K562 (cell line): ENCODE measurements at regions not wholly inside any gene's neighbourhood (a gene's known extent, or its start where the extent isn't known, plus 50 kb on each side); places are given as distances from the start of the nearest gene placed in this dataset.
A peak's percentile ranks its signal among the peaks of the same experiment; 100 is the strongest.

ENCODE experiments used
- ATAC-seq: fragments of 200-7000 bp; cut with Tn5 transposase; 3 replicates; pipeline ENCODE4 v1.9.1; 2020; ENCODE audit warnings: moderate library complexity
- BruUV-seq: library from RNA; stranded (reverse); fragments of 400-500 nt; replicated peaks from 2 replicates; lab custom pipeline; 2021; lab: Mats Ljungman, UMichigan
- CTCF ChIA-PET: fragments of 300-600 bp; formaldehyde crosslinking; extraction: SDS; loops from one replicate; lab custom pipeline; 2021; ENCODE audit warnings: low intra/inter-chr PET ratio; lab: Yijun Ruan, JAX
- POLR2A ChIA-PET: fragments of 300-600, 350-650 bp; sonication (Branson Sonifier 250); formaldehyde crosslinking; extraction: SDS; loops from one replicate; lab custom pipeline; 2021; ENCODE audit warnings: antibody characterized with exemption, inconsistent platforms; lab: Yijun Ruan, JAX
- DNase-seq, 4 experiments: peaks; one replicate each; pipeline versions ENCODE4 v3.0.0 to v3.0.0-alpha.2; 2011 to 2018; ENCODE audit warnings: low spot score in 3 of 4, mixed read lengths in 3 of 4; ENCODE audit errors: extremely low read depth in 1 of 4
- FAIRE-seq: peaks from 2 replicates; lab custom pipeline; 2011; peaks lifted over from hg19 to GRCh38; lab: Jason Lieb, UNC
- H2AFZ ChIP-seq: 2 replicates; pipeline ENCODE4 v1.6.0; 2011; ENCODE audit warnings: low read depth, low read length, control low read depth, inconsistent platforms
- H3K27ac ChIP-seq: fragments of 200-600 bp; 3 replicates; pipeline ENCODE4 v1.8.0; 2011; ENCODE audit warnings: low read depth, mild to moderate bottlenecking, control low read depth, inconsistent platforms, low read length, moderate library complexity, mixed read lengths; ENCODE audit errors: extremely low read depth
- H3K27me3 ChIP-seq, 2 experiments: fragments of 300-600 bp in 1 of 2; 2 replicates in 1 of 2; 3 replicates in 1 of 2; pipeline versions ENCODE4 v1.6.0 to v1.8.0; 2011; ENCODE audit warnings: inconsistent platforms in 2 of 2, low read length in 2 of 2, mild to moderate bottlenecking in 1 of 2, mixed read lengths in 1 of 2, moderate library complexity in 1 of 2; ENCODE audit not compliant: control insufficient read depth in 2 of 2, insufficient read depth in 2 of 2
- H3K36me3 ChIP-seq: fragments of 300-600 bp; 3 replicates; pipeline ENCODE4 v1.8.0; 2011; ENCODE audit warnings: mild to moderate bottlenecking, low read length, inconsistent platforms; ENCODE audit not compliant: control insufficient read depth, insufficient read depth
- H3K4me1 ChIP-seq, 2 experiments: fragments of 200-600 bp in 1 of 2; replicated peaks in 1 of 2; 2 replicates in 1 of 2; 3 replicates in 1 of 2; pipeline versions ENCODE4 v1.5.1 to v1.8.0; 2011; ENCODE audit warnings: inconsistent platforms in 2 of 2, low read length in 2 of 2, mild to moderate bottlenecking in 1 of 2, mixed read lengths in 1 of 2, moderate library complexity in 1 of 2; ENCODE audit not compliant: control insufficient read depth in 2 of 2, insufficient read depth in 2 of 2
- H3K4me2 ChIP-seq: 2 replicates; pipeline ENCODE4 v1.6.1; 2011; ENCODE audit warnings: low read length, control low read depth, inconsistent platforms, mixed read lengths; ENCODE audit not compliant: insufficient read depth
- H3K4me3 ChIP-seq: fragments of 200-600 bp; sonication (generic), shearing (Covaris generic); 2 replicates; pipeline ENCODE4 v1.5.1; 2016; ENCODE audit warnings: control low read depth, inconsistent platforms
- H3K79me2 ChIP-seq: fragments of 200-600 bp; 3 replicates; pipeline ENCODE4 v1.8.0; 2011; ENCODE audit warnings: low read length, inconsistent platforms; ENCODE audit not compliant: control insufficient read depth, insufficient read depth
- H3K9ac ChIP-seq, 2 experiments: 2 replicates each; pipeline versions ENCODE4 v1.6.0 to v1.6.1; 2011; ENCODE audit warnings: low read depth in 2 of 2, low read length in 2 of 2, control low read depth in 1 of 2, inconsistent platforms in 1 of 2, mild to moderate bottlenecking in 1 of 2, mixed read lengths in 1 of 2; ENCODE audit not compliant: insufficient read depth in 1 of 2
- H3K9me1 ChIP-seq: one replicate; pipeline ENCODE4 v1.6.0; 2011; ENCODE audit warnings: inconsistent platforms, mild to moderate bottlenecking, low read length, moderate library complexity; ENCODE audit not compliant: control insufficient read depth, insufficient read depth
- H3K9me3 ChIP-seq: replicated peaks from 2 replicates; pipeline ENCODE4 v1.5.1; 2011; ENCODE audit warnings: low read depth, low read length, inconsistent platforms; ENCODE audit not compliant: control insufficient read depth, insufficient read depth
- H4K20me1 ChIP-seq: replicated peaks from 2 replicates; pipeline ENCODE4 v1.6.1; 2011; ENCODE audit warnings: low read length, inconsistent platforms, mixed read lengths; ENCODE audit not compliant: control insufficient read depth, insufficient read depth
- BCOR ChIP-seq: fragments of 450-650 bp; IDR thresholded peaks from 2 replicates; pipeline ENCODE4 v1.6.1; 2016
- BRF1 ChIP-seq: IDR thresholded peaks from 3 replicates; pipeline ENCODE4 v1.6.1; 2011; ENCODE audit warnings: borderline replicate concordance, mild to moderate bottlenecking; ENCODE audit not compliant: insufficient read length; ENCODE audit errors: extremely low read depth
- GATAD2B ChIP-seq: fragments of 450-650 bp; IDR thresholded peaks from 2 replicates; pipeline ENCODE4 v1.6.1; 2017; ENCODE audit warnings: mild to moderate bottlenecking, borderline replicate concordance
- HMG20A ChIP-seq: fragments of 450-650 bp; formaldehyde crosslinking; conservative IDR thresholded peaks from 2 replicates; pipeline ENCODE4 v1.4.0; 2020; ENCODE audit warnings: mild to moderate bottlenecking, mixed read lengths
- HNRNPLL ChIP-seq: fragments of 200-400 bp; formaldehyde crosslinking; IDR thresholded peaks from 2 replicates; pipeline ENCODE4 v1.6.1; 2017; ENCODE audit warnings: low read length, low read depth, mild to moderate bottlenecking; ENCODE audit not compliant: poor library complexity, severe bottlenecking
- ID3 ChIP-seq, 2 experiments: fragments of 250-450 bp in 1 of 2; fragments of 450-650 bp in 1 of 2; sonication (Bioruptor Pico) in 1 of 2; IDR thresholded peaks; 2 replicates each; pipeline versions ENCODE4 v1.6.1 to v1.8.0; 2016 to 2021; ENCODE audit warnings: mild to moderate bottlenecking in 2 of 2, moderate library complexity in 2 of 2, missing compliant biosample characterization in 1 of 2, missing genetic modification characterization in 1 of 2
- L3MBTL2 ChIP-seq: fragments of 450-650 bp; IDR thresholded peaks from 2 replicates; pipeline ENCODE4 v1.6.1; 2016; ENCODE audit warnings: mild to moderate bottlenecking, moderate library complexity
- NELFE ChIP-seq: IDR thresholded peaks from 2 replicates; pipeline ENCODE4 v1.6.1; 2011; ENCODE audit warnings: mild to moderate bottlenecking; ENCODE audit not compliant: insufficient read depth, insufficient read length
- PHF21A ChIP-seq: fragments of 450-650 bp; IDR thresholded peaks from 2 replicates; pipeline ENCODE4 v1.6.1; 2017; ENCODE audit warnings: low read depth, borderline replicate concordance
- POLR2B ChIP-seq: fragments of 450-650 bp; IDR thresholded peaks from 2 replicates; pipeline ENCODE4 v1.6.1; 2018; ENCODE audit warnings: low read depth; ENCODE audit not compliant: partially characterized antibody
- PURB ChIP-seq: sonication (generic); formaldehyde crosslinking; IDR thresholded peaks from 2 replicates; pipeline ENCODE4 v1.9.0; 2021; ENCODE audit warnings: low read depth, mild to moderate bottlenecking, missing genetic modification reagents
- RAD21 ChIP-seq, 2 experiments: fragments of 250-450 bp in 1 of 2; fragments of 450-650 bp in 1 of 2; sonication (Bioruptor Pico) in 1 of 2; formaldehyde crosslinking in 1 of 2; IDR thresholded peaks in 1 of 2; conservative IDR thresholded peaks in 1 of 2; 2 replicates each; pipeline versions ENCODE4 v1.4.0 to v1.8.0; 2020 to 2022; ENCODE audit warnings: mild to moderate bottlenecking in 2 of 2, moderate library complexity in 1 of 2
- SMARCA5 ChIP-seq: fragments of 450-650 bp; IDR thresholded peaks from 2 replicates; pipeline ENCODE4 v1.6.1; 2016
- SP1 ChIP-seq: sonication (generic); formaldehyde crosslinking; IDR thresholded peaks from 2 replicates; pipeline ENCODE4 v1.8.1; 2022; ENCODE audit warnings: mild to moderate bottlenecking, missing genetic modification reagents
- ZNF766 ChIP-seq: fragments of 200-800 bp; sonication (Bioruptor generic); conservative IDR thresholded peaks from 2 replicates; pipeline ENCODE4 v1.6.1; 2016; ENCODE audit warnings: missing genetic modification characterization, missing compliant biosample characterization
- ZNF780A ChIP-seq: fragments of 250-450 bp; sonication (Bioruptor Pico); IDR thresholded peaks from 2 replicates; pipeline ENCODE4 v1.5.0; 2021; ENCODE audit warnings: mild to moderate bottlenecking
- WGBS: fragments of 100-300 bp; shearing (Covaris generic); methylation state at CpG from one replicate; pipeline ENCODE4 v1.1.6; 2016; ENCODE audit warnings: low coverage, mixed read lengths; ENCODE audit not compliant: insufficient coverage; ENCODE audit errors: missing lambda C conversion rate; 5-methylcytosine and 5-hydroxymethylcytosine counted together
- in situ Hi-C: fragments of 300-500 bp; cut with MboI; formaldehyde crosslinking; loops from 4 replicates; pipeline ENCODE4 v1.15.0; 2018; ENCODE audit warnings: inconsistent platforms, mixed read lengths
- intact Hi-C: fragments of 100-400 bp; cut with micrococcal nuclease; formaldehyde crosslinking; loops from 2 replicates; pipeline ENCODE4 v1.14.2; 2022
- TF ChIP-seq, protein P1 (sequence below): fragments of 250-450 bp; sonication (Bioruptor Pico); IDR thresholded peaks from 2 replicates; pipeline ENCODE4 v1.5.0; 2021

DNA sequence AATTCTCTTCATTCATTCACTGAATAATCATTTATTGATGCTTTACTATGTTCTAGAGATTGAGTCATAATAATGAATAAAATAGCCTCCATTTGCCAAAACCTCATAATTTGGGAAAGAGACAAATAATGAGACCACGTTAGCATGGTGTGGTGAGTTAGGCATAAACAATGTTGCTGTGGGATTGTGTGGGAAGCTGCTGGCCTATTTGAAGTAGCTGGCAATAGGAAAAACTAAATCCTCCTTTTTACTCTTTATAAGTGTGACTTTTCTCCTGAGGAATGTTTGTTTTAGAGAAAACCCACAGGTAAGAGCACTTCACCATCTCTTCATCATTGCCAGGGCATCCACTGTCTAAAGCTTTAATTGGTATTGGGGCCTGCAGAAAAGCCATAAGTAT lies 95.3 kb downstream of the AREG start:
- FAIRE-seq (no peak), ATAC-seq (no peak), DNase-seq (no peak)
- Histone ChIP-seq H3K9ac (no peak overlapping the region), H3K4me3 (no peak overlapping the region), H3K4me1 (peaks cover 0 to 20% of the 10 kb centered on the region in 2 experiments; a peak in 4 of 5 replicates), H3K27me3 (no peaks in the 10 kb centered on the region), H3K79me2 (no peaks in the 10 kb centered on the region), H3K27ac (no peak overlapping the region), H3K9me1 (no peaks in the 10 kb centered on the region), H4K20me1 (no peaks in the 10 kb centered on the region), H3K36me3 (no peaks in the 10 kb centered on the region), H3K9me3 (no peaks in the 10 kb centered on the region), H3K4me2 (no peak overlapping the region), H2AFZ (no peak overlapping the region)
- ChIA-PET POLR2A (interaction anchor here (1.2 to 1.7 kb wide), 2 partner anchors 8 to 95 kb away, joined by 5 to 6 read pairs; partner anchors contain the start of gene AREG), CTCF (no interaction called here)
- no peak for TF ChIP-seq ZNF766 (CRISPR knock-in tag)
- TF ChIP-seq, protein P1, sequence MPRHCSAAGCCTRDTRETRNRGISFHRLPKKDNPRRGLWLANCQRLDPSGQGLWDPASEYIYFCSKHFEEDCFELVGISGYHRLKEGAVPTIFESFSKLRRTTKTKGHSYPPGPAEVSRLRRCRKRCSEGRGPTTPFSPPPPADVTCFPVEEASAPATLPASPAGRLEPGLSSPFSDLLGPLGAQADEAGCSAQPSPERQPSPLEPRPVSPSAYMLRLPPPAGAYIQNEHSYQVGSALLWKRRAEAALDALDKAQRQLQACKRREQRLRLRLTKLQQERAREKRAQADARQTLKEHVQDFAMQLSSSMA, result no peak
- TF ChIP-seq POLR2B, result no peak
- no peak for TF ChIP-seq NELFE
- BruUV-seq, result no TSS peak
- intact Hi-C loops, result no loop called here
- in situ Hi-C loops, result no loop called here
- 71% methylated on average over 1 of the region's 1 CpG for WGBS

DNA sequence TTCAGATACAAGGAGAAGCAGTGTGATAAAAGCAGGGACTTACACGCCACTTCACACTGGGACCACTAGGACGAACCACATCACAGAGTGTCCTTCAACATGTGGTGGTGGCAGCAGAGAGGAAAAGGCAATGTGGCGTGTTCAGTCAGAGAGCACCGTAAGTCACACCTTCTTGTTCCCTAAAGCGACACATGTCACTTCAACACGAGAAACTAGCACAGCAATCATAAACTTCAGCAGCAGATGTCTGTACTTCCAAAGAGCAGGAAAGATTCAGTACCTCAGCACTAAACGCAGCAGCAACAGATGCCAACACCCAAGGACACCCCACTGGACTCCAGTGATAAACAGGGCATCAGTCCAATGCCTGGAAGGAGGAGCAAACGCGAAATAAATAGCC lies 96.7 kb downstream of the AREG start:
- DNase-seq (peak in 1 of 4 experiments; percentile 25), ATAC-seq (peak; percentile 64), FAIRE-seq (peak; percentile 74)
- ChIA-PET CTCF (no interaction called here), POLR2A (no interaction called here)
- Histone ChIP-seq H3K9ac (no peak overlapping the region), H3K9me3 (no peaks in the 10 kb centered on the region), H3K9me1 (no peaks in the 10 kb centered on the region), H2AFZ (peak overlapping the region; percentile 80), H3K4me2 (no peak overlapping the region; the same call in 1 of the 2 replicates), H3K36me3 (no peaks in the 10 kb centered on the region), H4K20me1 (no peaks in the 10 kb centered on the region), H3K4me1 (peaks cover 0 to 17% of the 10 kb centered on the region in 2 experiments; a peak in 4 of 5 replicates), H3K27ac (no peak overlapping the region), H3K79me2 (no peaks in the 10 kb centered on the region), H3K4me3 (no peak overlapping the region), H3K27me3 (no peaks in the 10 kb centered on the region)
- 46% methylated on average over 9 of the region's 9 CpGs for WGBS
- intact Hi-C loops (no loop called here), in situ Hi-C loops (no loop called here)
- BruUV-seq, result no TSS peak
- no peak for TF ChIP-seq HMG20A
- TF ChIP-seq PHF21A, result no peak
- peak; percentile 44; the same call in 1 of the 2 replicates for TF ChIP-seq BCOR
- TF ChIP-seq RAD21 (CRISPR knock-in tag; conservative IDR thresholded peaks at IDR 0.05 in 1 of 2, IDR thresholded peaks at IDR 0.05 in 1 of 2), result 0 out of 4 replicates have a peak, but pooled peaks of 1 of the 2 experiments have one; percentile 7
- no peak for TF ChIP-seq ZNF780A (CRISPR knock-in tag)
- TF ChIP-seq GATAD2B, result no peak
- no peak for TF ChIP-seq BRF1
- no peak for TF ChIP-seq PURB (CRISPR knock-in tag)
- no peak for TF ChIP-seq HNRNPLL
- TF ChIP-seq SP1, result no peak
- no peak for TF ChIP-seq SMARCA5
- no peak for TF ChIP-seq ID3 (CRISPR knock-in tag; IDR thresholded peaks at IDR 0.05)
- TF ChIP-seq ID3 (tag; IDR thresholded peaks at IDR 0.05), result no peak
- peak; percentile 32; the same call in 1 of the 2 replicates for TF ChIP-seq L3MBTL2
